Myocyte (in vitro differentiated cells): ENCODE measurements at regions not wholly inside any gene's neighbourhood (a gene's known extent, or its start where the extent isn't known, plus 50 kb on each side); places are given as distances from the start of the nearest gene placed in this dataset.

Experiments used
- DNase-seq: peaks from one replicate; pipeline ENCODE4 v3.0.0-alpha.2; 2012; ENCODE audit warnings: low read depth

GRCh38 chr21:41115851-41116250 lies 52.1 kb upstream of the BACE2 start:
- DNase-seq = no peak
